HEK293 (cell line): ENCODE measurements at regions not wholly inside any gene's neighbourhood (a gene's known extent, or its start where the extent isn't known, plus 50 kb on each side); places are given as distances from the start of the nearest gene placed in this dataset.

Experiments used
- KLF9 ChIP-seq: fragments of 450-650 bp; formaldehyde crosslinking; IDR thresholded peaks from 2 replicates; pipeline ENCODE4 v1.5.1; 2016; ENCODE audit warnings: missing biosample characterization, missing genetic modification characterization, low read depth
- MEIS1 ChIP-seq: sonication (generic); formaldehyde crosslinking; IDR thresholded peaks from 2 replicates; pipeline ENCODE4 v1.8.1; 2022; ENCODE audit warnings: missing genetic modification reagents, mild to moderate bottlenecking, borderline replicate concordance
- SP7 ChIP-seq: fragments of 450-650 bp; formaldehyde crosslinking; IDR thresholded peaks from 2 replicates; pipeline ENCODE4 v1.5.1; 2016; ENCODE audit warnings: missing biosample characterization, missing genetic modification characterization
- YY2 ChIP-seq: fragments of 450-650 bp; formaldehyde crosslinking; IDR thresholded peaks from 2 replicates; pipeline ENCODE4 v1.5.1; 2016; ENCODE audit warnings: missing biosample characterization, missing genetic modification characterization
- ZBTB11 ChIP-seq: fragments of 450-650 bp; formaldehyde crosslinking; conservative IDR thresholded peaks from 2 replicates; pipeline ENCODE4 v1.5.1; 2016; ENCODE audit warnings: low read depth, missing biosample characterization, missing genetic modification characterization
- ZBTB7A ChIP-seq: fragments of 450-650 bp; formaldehyde crosslinking; IDR thresholded peaks from 2 replicates; pipeline ENCODE4 v1.5.1; 2016; ENCODE audit warnings: low read depth, missing biosample characterization, missing genetic modification characterization
- ZNF121 ChIP-seq: fragments of 450-650 bp; formaldehyde crosslinking; IDR thresholded peaks from 2 replicates; pipeline ENCODE4 v1.5.1; 2016; ENCODE audit warnings: missing biosample characterization, missing genetic modification characterization
- ZNF23 ChIP-seq: fragments of 450-650 bp; formaldehyde crosslinking; IDR thresholded peaks from 2 replicates; pipeline ENCODE4 v1.5.1; 2016; ENCODE audit warnings: missing biosample characterization, missing genetic modification characterization, borderline replicate concordance
- ZNF26 ChIP-seq: fragments of 450-650 bp; formaldehyde crosslinking; IDR thresholded peaks from 2 replicates; pipeline ENCODE4 v1.5.1; 2016; ENCODE audit warnings: missing biosample characterization, missing genetic modification characterization
- ZNF544 ChIP-seq: fragments of 450-650 bp; formaldehyde crosslinking; IDR thresholded peaks from 2 replicates; pipeline ENCODE4 v1.5.0; 2017; ENCODE audit warnings: missing biosample characterization, missing genetic modification characterization
- TF ChIP-seq, protein P1 (sequence below): fragments of 450-650 bp; formaldehyde crosslinking; IDR thresholded peaks from 2 replicates; pipeline ENCODE4 v1.5.1; 2016; ENCODE audit warnings: missing biosample characterization, missing genetic modification characterization
- TF ChIP-seq, protein P2 (sequence below): fragments of 450-650 bp; formaldehyde crosslinking; IDR thresholded peaks from 2 replicates; pipeline ENCODE4 v1.5.1; 2016; ENCODE audit warnings: missing biosample characterization, missing genetic modification characterization

DNA sequence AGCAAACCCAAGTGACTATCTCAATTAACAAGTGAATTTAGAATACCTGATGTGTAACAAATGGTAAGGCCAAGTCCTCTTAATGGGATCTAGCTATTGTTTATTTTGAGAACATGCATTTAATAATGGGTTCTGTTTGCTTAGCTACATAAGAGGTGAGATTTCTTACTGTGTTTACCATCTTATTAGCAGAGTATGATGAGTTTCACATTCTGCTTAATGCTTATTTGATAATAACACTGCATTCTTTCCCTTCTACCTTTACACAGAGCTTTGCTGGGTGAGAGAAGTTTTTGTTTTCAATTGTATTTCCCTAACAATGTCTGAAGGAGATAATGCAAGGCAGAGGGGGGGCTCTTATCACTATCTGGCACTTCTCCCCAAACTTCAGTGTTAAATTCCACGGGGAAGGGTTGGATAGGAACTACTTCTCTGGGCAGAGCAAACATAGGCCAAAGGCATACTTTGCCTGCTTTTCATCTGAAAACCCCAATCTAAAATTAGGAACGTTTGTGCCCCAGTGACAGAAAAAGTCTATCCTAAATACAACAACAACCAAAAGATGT is 129.0 kb upstream of the ATXN7L3B start:
- TF ChIP-seq ZNF121 (tag by site-specific recombination) (no peak), SP7 (tag by site-specific recombination) (no peak), MEIS1 (CRISPR knock-in tag) (no peak), ZNF23 (tag by site-specific recombination) (no peak), ZNF544 (tag by site-specific recombination) (no peak), YY2 (tag by site-specific recombination) (no peak), ZNF26 (tag by site-specific recombination) (no peak), KLF9 (tag by site-specific recombination) (no peak), ZBTB11 (tag by site-specific recombination) (no peak), ZBTB7A (tag by site-specific recombination) (no peak)
- TF ChIP-seq, protein P1, sequence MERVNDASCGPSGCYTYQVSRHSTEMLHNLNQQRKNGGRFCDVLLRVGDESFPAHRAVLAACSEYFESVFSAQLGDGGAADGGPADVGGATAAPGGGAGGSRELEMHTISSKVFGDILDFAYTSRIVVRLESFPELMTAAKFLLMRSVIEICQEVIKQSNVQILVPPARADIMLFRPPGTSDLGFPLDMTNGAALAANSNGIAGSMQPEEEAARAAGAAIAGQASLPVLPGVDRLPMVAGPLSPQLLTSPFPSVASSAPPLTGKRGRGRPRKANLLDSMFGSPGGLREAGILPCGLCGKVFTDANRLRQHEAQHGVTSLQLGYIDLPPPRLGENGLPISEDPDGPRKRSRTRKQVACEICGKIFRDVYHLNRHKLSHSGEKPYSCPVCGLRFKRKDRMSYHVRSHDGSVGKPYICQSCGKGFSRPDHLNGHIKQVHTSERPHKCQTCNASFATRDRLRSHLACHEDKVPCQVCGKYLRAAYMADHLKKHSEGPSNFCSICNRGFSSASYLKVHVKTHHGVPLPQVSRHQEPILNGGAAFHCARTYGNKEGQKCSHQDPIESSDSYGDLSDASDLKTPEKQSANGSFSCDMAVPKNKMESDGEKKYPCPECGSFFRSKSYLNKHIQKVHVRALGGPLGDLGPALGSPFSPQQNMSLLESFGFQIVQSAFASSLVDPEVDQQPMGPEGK = no peak
- TF ChIP-seq, protein P2, sequence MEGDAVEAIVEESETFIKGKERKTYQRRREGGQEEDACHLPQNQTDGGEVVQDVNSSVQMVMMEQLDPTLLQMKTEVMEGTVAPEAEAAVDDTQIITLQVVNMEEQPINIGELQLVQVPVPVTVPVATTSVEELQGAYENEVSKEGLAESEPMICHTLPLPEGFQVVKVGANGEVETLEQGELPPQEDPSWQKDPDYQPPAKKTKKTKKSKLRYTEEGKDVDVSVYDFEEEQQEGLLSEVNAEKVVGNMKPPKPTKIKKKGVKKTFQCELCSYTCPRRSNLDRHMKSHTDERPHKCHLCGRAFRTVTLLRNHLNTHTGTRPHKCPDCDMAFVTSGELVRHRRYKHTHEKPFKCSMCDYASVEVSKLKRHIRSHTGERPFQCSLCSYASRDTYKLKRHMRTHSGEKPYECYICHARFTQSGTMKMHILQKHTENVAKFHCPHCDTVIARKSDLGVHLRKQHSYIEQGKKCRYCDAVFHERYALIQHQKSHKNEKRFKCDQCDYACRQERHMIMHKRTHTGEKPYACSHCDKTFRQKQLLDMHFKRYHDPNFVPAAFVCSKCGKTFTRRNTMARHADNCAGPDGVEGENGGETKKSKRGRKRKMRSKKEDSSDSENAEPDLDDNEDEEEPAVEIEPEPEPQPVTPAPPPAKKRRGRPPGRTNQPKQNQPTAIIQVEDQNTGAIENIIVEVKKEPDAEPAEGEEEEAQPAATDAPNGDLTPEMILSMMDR (tag by site-specific recombination) = no peak
